Heart right ventricle (tissue), 16 donors: ENCODE measurements at regions not wholly inside any gene's neighbourhood (a gene's known extent, or its start where the extent isn't known, plus 50 kb on each side); places are given as distances from the start of the nearest gene placed in this dataset.

Source experiments
- ATAC-seq, 8 donors: fragments of 200-7000 bp; cut with Tn5 transposase; one replicate each; pipeline ENCODE4 v1.9.1; 2020; ENCODE audit warnings: mild to moderate bottlenecking in 8 of 8, moderate library complexity in 8 of 8, moderate number of reproducible peaks in 1 of 8
- DNase-seq, 2 donors: peaks; one replicate each; pipeline ENCODE4 v3.0.0-alpha.2; 2020
- H3K27ac ChIP-seq, 10 donors: fragments of 200-600 bp; sonication (generic) in 2 of 10; one replicate each; pipeline versions ENCODE4 v1.5.0 to v1.8.0; 2020 to 2022; ENCODE audit warnings: mild to moderate bottlenecking in 3 of 10
- H3K27me3 ChIP-seq, 7 donors: fragments of 200-600 bp; one replicate each; pipeline ENCODE4 v1.8.0; 2021 to 2022; ENCODE audit warnings: mild to moderate bottlenecking in 2 of 7
- H3K36me3 ChIP-seq, 9 donors: fragments of 200-600 bp; sonication (generic) in 1 of 9; one replicate each; pipeline versions ENCODE4 v1.5.0 to v1.8.0; 2020 to 2022; ENCODE audit warnings: mild to moderate bottlenecking in 2 of 9
- H3K4me1 ChIP-seq, 9 donors: fragments of 200-600 bp; sonication (generic) in 1 of 9; one replicate each; pipeline versions ENCODE4 v1.5.0 to v1.8.0; 2020 to 2022; ENCODE audit warnings: mild to moderate bottlenecking in 4 of 9
- H3K4me3 ChIP-seq, 10 donors: fragments of 200-600 bp; sonication (generic) in 2 of 10; one replicate each; pipeline versions ENCODE4 v1.5.0 to v1.8.0; 2020 to 2022; ENCODE audit warnings: mild to moderate bottlenecking in 7 of 10, moderate library complexity in 2 of 10
- H3K9me3 ChIP-seq, 11 donors: fragments of 200-600 bp in 10 of 11; sonication (generic) in 2 of 11; one replicate each; pipeline versions ENCODE4 v1.5.0 to v1.8.0; 2013 to 2022; ENCODE audit warnings: mild to moderate bottlenecking in 2 of 11, control low read depth in 1 of 11, moderate library complexity in 1 of 11
- WGBS, 2 donors: extraction: QIAGEN DNeasy Blood & Tissue Kit; methylation state at CpG; one replicate each; pipeline ENCODE4 v1.1.7; 2013; ENCODE audit warnings: inconsistent platforms in 1 of 2; 5-methylcytosine and 5-hydroxymethylcytosine counted together
- intact Hi-C, 10 donors: fragments of 100-400 bp; cut with DNase I; formaldehyde crosslinking; loops; one replicate each; pipeline versions ENCODE4 v1.11.1 to v1.14.2; 2022
- TF ChIP-seq, protein P1 (sequence below), 9 donors: fragments of 200-600 bp; sonication (generic) in 2 of 9; IDR thresholded peaks; one replicate each; pipeline versions ENCODE4 v1.5.0 to v1.8.0; 2021 to 2022; ENCODE audit warnings: antibody characterized with exemption in 9 of 9, mild to moderate bottlenecking in 5 of 9, moderate library complexity in 1 of 9
- donor health status: Arrhythmogenic right ventricular cardiomyopathy.
- donor health status: ischemic (EF 13 %, LVEDD 7.1; RV severe dilation, severe dysfunction).
- donor health status: healthy with polysubstance abuse.
- donor health status: DM: no; HTN: yes; CAD: no.
- donor health status: DM: no; HTN: no; CAD: no.
- donor health status: ischemic (EF 25% LVEDD 6.9; RV normal size, moderate dysfunction).
- donor health status: ischemic (EF 25% LVEDD 5.7; RV mildly dilated, moderate dysfunction).
- donor health status: healthy.
- donor health status: DM: yes; HTN: yes; CAD: no.
- donor health status: Ischemic cardiomyopathy.
- donor health status: ischemic (EF 35%, LVEDD 5.7; RV mildly dilated, moderate dysfunction).
- donor health status: nonischemic (EF 11% LVEDD 7.7; RV severe dilation, severe dysfunction).
- donor health status: DM: yes; HTN: yes; CAD: no.
- donor health status: PGD.
- donor health status: ischemic (EF 29% LVEDD 5.4; RV normal size, mild dysfunction).
- donor health status: nonischemic (EF 23%, LVEDD 6.1; RV moderate dilation, normal function).

- 50 to 52% methylated on average over 4 of the region's 4 CpGs for WGBS, 2 donors
- H3K4me1 ChIP-seq: peaks cover 0 to 23% (median 13%) of the 10 kb centered on the region in 9 donors
- no peak overlapping the region for H3K27ac ChIP-seq
- H3K9me3 ChIP-seq: no peaks in the 10 kb centered on the region
- DNase-seq (no peak), ATAC-seq (no peak)
- no peak overlapping the region for H3K4me3 ChIP-seq
- intact Hi-C loops: loop anchor here in 4 of 10 donors (5.0 to 10.0 kb wide), 4 partner anchors 106 to 684 kb away; partner anchors contain the start of genes ADAMTS17 (in 1 of the 4), ASB7 (in 1 of the 4) and LINS1 (in 1 of the 4)
- H3K36me3 ChIP-seq: no peaks in the 10 kb centered on the region
- TF ChIP-seq, protein P1, sequence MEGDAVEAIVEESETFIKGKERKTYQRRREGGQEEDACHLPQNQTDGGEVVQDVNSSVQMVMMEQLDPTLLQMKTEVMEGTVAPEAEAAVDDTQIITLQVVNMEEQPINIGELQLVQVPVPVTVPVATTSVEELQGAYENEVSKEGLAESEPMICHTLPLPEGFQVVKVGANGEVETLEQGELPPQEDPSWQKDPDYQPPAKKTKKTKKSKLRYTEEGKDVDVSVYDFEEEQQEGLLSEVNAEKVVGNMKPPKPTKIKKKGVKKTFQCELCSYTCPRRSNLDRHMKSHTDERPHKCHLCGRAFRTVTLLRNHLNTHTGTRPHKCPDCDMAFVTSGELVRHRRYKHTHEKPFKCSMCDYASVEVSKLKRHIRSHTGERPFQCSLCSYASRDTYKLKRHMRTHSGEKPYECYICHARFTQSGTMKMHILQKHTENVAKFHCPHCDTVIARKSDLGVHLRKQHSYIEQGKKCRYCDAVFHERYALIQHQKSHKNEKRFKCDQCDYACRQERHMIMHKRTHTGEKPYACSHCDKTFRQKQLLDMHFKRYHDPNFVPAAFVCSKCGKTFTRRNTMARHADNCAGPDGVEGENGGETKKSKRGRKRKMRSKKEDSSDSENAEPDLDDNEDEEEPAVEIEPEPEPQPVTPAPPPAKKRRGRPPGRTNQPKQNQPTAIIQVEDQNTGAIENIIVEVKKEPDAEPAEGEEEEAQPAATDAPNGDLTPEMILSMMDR (IDR thresholded peaks at IDR 0.05): no peak
- H3K27me3 ChIP-seq: peaks cover 0 to 21% (median 11%) of the 10 kb centered on the region in 7 donors
Measured at GRCh38 chr15:99921101-99921500, 187.9 kb upstream of the LYSMD4 start.

DNA sequence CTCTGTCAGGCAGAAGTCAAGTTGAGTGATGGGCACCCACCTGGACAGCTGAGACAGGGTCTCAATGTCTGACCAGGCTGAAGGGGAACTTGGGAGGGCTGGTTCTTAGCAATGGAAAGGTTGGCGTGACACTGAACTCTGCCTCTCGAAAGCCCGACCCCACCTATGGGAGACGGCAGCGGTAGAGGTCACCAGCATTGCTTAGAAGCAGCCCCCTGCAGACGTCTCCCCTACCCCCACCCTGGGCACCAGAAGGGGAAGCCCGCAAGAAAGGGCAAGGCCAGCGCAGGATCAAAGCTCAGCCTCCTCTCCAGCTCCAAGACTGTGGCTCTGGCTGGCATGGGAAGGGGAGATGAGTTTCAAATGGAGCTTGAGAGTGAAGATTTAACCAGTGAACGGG is 184.8 kb upstream of the LYSMD4 start:
- H3K9me3 ChIP-seq: no peaks in the 10 kb centered on the region
- H3K27ac ChIP-seq: no peak overlapping the region
- H3K4me1 ChIP-seq: peaks cover 0 to 16% (median 8%) of the 10 kb centered on the region in 9 donors
- ATAC-seq: no peak
- 91 to 97% methylated on average over 9 of the region's 9 CpGs for whole genome bisulfite sequencing, 2 donors
- H3K27me3 ChIP-seq: peaks cover 0 to 21% (median 11%) of the 10 kb centered on the region in 7 donors
- TF ChIP-seq, protein P1 (IDR thresholded peaks at IDR 0.05): no peak
- DNase-seq: no peak
- H3K4me3 ChIP-seq: no peak overlapping the region
- H3K36me3 ChIP-seq: no peaks in the 10 kb centered on the region
- intact Hi-C loops: loop anchor here in 1 of 10 donors (10.0 kb wide), 1 partner anchor 1393 kb away; no protein-coding TSS in a partner anchor

GRCh38 chr15:99917252-99917651 is 184.0 kb upstream of the LYSMD4 start:
- ATAC-seq: peak in 2 of 8 donors; percentile 28 to 31
- intact Hi-C loops: loop anchor here in 1 of 10 donors (10.0 kb wide), 1 partner anchor 1392 kb away; no protein-coding TSS in a partner anchor
- H3K4me3 ChIP-seq: no peak overlapping the region

DNA sequence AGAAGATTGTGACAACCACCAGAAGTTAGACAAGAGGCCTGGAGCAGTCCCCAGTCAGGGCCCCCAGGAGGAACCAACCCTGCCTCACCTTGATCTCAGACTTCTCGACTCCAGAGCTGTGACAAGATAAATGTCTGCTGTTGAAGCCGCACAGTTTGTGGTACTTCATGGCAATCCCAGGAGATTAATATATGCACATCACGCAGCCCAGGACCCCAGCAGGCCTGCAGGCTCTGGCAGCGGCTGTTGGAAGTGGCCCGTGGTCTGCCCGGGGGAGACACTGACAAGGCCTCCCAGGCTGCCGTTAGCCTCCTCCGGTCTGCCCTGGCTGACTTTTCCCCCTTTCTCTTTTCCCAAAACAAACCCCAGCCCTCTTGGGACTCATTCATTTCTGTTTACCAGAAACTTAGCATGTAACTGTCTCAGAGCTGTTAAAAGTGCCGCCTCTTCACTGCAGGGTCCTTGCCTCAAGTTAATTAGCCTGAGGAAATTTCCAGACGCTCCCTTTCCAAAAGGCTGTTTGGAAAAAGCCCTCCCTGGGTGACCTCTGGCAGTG is 183.5 kb upstream of the LYSMD4 start:
- Histone ChIP-seq H3K4me1 (peaks cover 0 to 16% (median 8%) of the 10 kb centered on the region in 9 donors), H3K9me3 (no peaks in the 10 kb centered on the region), H3K36me3 (no peaks in the 10 kb centered on the region), H3K4me3 (no peak overlapping the region), H3K27ac (no peak overlapping the region), H3K27me3 (peaks cover 0 to 21% (median 11%) of the 10 kb centered on the region in 7 donors)
- intact Hi-C loops: loop anchor here in 1 of 10 donors (10.0 kb wide), 1 partner anchor 1392 kb away; no protein-coding TSS in a partner anchor
- no peak for DNase-seq
- 59 to 60% methylated on average over 10 of the region's 10 CpGs for WGBS, 2 donors
- TF ChIP-seq, protein P1 (IDR thresholded peaks at IDR 0.05): no peak
- ATAC-seq: peak in 2 of 8 donors; percentile 9 to 20

More at GRCh38 chr15:99917252-99917651, 184.0 kb upstream of the LYSMD4 start:
- TF ChIP-seq, protein P1 (IDR thresholded peaks at IDR 0.05): no peak
- no peak for DNase-seq
- H3K36me3 ChIP-seq: no peaks in the 10 kb centered on the region
- H3K27me3 ChIP-seq: peaks cover 0 to 21% (median 11%) of the 10 kb centered on the region in 7 donors
- H3K4me1 ChIP-seq: peaks cover 0 to 16% (median 8%) of the 10 kb centered on the region in 9 donors
- H3K27ac ChIP-seq: no peak overlapping the region
- H3K9me3 ChIP-seq: no peaks in the 10 kb centered on the region
- 57 to 68% methylated on average over 6 of the region's 6 CpGs for WGBS, 2 donors
